Muscle of back (tissue), 3 donors: ENCODE measurements at regions not wholly inside any gene's neighbourhood (a gene's known extent, or its start where the extent isn't known, plus 50 kb on each side); places are given as distances from the start of the nearest gene placed in this dataset.
"Not testable (repeated sequence)": the region's sequence is repeated elsewhere in the genome, so short reads cannot be mapped to it uniquely, and the experiment has no call there.

Experiments used
- DNase-seq, 3 donors: peaks; one replicate each; pipeline versions ENCODE4 v3.0.0 to v3.0.0-alpha.2; 2013

DNA sequence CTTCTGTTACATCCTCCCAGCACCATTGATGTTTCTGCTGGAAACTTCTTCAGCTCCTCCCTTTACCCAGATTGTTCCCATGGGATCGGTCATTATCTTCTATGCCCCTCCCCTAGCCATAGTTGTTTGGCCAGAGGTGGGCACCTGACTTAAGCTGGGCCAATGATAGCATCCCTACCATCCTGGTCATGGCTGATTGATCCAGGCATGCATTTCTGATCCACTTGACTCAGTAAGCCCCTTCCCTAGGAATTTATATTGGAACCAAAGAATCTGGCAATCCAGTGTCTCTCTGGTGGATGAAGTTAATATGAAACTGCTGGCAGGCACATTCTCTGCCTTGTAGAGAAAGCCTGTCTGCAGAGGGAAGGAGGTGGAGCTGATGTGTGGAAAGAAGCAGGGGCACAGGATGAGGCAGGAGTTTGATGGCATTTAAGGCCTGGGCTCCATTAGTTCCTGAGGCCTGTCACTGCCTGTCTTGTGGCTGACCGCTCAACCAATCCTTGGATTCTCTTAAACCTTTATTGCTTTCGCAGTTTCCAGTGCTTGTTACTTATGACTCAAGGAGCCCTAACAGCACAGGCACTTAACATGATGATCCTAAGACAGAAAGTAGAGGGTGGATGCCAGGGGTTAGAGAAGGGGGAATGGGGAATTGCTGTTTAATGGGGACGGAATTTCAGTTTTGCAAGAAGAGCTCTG lies 152.4 kb downstream of the ABCC12 start:
- peak; percentile 2 to 42 (median 28) for DNase-seq

DNA sequence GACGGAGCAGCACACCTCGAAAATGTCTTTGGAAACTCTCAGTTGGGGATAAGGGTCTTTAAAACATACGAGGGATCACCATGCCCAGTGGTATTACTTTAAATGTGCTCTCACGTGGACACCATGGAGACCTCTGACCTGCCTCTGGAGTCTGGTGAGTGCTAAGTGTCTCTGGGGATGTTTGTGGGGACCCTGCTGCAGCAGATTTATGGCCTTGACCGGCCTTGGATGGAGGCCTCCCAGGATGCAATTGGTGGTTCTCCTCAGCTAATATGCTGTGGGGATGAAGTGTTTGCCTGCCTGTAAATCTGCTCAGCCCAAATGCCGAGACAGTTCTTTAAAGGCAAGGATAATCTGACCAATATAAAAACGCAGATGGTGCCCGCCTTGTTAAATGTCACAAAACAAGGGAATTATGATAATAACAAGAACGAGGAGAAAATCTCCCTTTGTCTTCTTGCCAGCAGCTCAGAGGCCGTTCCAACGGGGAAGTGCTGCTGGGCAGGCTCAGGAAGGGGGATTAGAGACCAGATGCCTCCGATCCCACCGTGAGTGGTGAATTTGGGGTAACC lies 154.4 kb downstream of the ABCC12 start:
- DNase-seq: no peak

- DNase-seq: no peak
These were observed 155.2 kb downstream of the ABCC12 start for GRCh38 chr16:48000622-48001021.

GRCh38 chr16:47999595-47999994 lies 156.2 kb downstream of the ABCC12 start:
- no peak for DNase-seq

DNA sequence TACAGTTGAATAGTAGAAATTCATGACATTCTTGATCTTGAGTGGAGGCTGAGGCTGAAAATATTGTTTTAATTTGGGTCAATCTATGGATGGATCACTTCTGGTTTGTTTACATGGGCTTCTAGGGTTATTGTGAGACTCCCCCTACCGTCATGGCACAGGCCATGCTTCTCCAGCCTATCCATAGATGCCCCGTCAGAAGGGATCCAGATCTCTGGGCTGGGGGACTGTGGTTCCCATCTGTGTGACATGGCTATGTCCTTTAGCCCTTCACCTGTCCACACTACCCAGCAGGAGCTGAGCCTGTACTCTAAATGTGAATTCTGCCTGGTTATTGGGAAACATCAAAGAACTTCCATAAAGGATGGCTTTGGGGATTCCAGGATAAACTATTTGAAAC lies 160.4 kb downstream of the ABCC12 start:
- no peak for DNase-seq

GRCh38 chr16:47991491-47991890 lies 164.3 kb downstream of the ABCC12 start:
- DNase-seq: no peak

GRCh38 chr16:47990676-47991075 lies 165.1 kb downstream of the ABCC12 start:
- DNase-seq: no peak

GRCh38 chr16:47987136-47987535 lies 168.7 kb downstream of the ABCC12 start:
- no peak for DNase-seq

- DNase-seq: no peak
These were observed 169.8 kb downstream of the ABCC12 start for GRCh38 chr16:47986031-47986430.

GRCh38 chr16:47984669-47985068 lies 171.1 kb downstream of the ABCC12 start:
- no peak for DNase-seq

GRCh38 chr16:47983999-47984580 lies 171.7 kb downstream of the ABCC12 start:
- DNase-seq: no peak

GRCh38 chr16:47980212-47980611 lies 175.6 kb downstream of the ABCC12 start:
- no peak for DNase-seq

DNA sequence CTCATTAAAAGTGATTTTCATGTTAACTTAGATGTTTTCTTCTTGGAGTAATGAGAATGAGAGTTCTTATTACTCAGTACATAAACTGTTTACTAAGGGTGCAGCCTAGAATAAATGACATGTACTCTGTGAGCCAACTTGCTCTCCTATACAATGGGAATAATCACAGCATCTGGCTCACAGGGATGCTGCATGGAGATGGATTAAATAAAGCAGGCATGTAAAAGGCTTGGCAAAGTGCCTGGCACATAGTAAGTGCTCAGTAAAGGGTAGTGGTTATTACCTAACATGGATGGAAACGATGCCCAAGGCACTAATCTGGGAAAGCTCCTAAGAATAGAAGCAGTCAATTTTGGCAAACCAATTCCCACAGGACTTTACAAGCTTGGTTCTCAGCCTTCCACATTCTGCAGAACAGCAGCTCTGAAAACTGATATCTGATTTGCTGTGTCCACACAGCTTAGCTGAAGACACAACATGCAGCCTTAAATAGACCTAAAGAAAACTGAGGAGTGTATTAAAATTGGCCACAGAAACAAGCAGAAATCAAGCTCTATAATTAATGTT lies 176.1 kb downstream of the ABCC12 start:
- no peak for DNase-seq

DNA sequence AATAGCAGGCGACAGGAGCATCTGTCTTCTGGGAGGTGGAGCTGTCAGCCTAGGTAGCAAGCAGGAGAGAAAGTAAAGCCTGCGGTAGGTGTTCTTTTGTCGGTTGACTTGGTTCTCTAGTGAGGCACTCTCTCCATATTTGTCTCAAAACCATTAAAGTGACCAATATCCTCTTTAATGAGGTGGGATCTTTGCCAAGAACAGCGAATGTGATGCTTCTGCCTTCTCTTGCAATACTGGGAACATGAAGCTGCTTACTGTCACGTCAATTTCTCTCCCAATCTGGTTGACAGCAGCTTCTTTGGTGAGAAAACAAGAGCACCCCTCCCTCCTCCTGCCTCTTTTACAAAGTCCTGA lies 176.7 kb downstream of the ABCC12 start:
- peak in 1 of 3 donors; percentile 5 for DNase-seq

DNA sequence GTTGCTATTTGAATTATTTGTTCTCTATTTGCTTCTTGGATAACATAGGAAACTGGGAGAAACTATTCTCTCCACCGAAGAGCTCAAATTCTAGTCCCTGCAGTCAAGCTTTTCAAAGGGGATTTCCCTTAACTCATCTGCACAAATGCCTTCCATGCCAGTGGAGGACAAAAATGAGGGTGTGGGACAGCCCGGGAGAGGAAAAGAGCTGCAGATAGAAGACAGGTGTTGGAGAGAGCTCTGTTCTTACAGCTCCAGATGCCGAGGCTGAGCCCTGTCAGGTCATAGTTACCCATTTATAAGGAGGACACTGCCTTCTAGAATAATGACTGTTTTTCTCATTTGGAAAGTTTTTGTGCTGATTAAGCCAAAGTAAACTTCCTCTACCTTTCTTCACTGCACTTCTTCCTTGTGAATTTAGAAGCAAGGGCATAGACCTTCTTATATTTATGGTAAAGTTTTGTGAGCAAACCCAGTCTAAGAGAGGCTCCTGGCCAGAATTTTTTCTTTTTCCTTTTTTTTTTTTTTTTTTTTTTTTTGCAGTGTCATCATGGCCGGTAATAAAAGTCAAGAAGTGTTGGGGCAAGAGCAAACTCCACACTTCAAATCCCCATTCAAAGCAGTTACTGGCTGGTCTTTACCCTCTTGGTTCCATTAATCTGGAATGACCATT lies 177.2 kb downstream of the ABCC12 start:
- no peak for DNase-seq

DNA sequence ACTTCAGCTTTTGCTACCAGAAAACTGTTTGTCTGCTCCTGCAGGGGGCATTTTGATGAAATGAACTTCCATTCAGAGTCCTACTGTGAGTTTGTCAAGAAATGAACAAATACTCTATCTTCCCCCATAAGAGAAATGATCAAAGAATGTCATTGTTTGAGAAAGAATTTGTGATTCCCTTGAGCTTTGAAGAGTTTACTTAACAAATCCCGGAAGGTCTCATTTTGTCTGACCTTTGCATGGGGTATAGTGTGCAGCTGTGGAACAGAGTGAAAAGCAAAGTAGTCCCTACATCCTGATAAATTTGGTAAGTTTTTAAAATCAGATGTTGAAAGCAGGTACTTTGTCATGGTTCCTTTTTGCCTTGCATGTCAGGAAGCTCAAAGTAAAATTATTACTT lies 178.0 kb downstream of the ABCC12 start:
- DNase-seq: no peak

DNA sequence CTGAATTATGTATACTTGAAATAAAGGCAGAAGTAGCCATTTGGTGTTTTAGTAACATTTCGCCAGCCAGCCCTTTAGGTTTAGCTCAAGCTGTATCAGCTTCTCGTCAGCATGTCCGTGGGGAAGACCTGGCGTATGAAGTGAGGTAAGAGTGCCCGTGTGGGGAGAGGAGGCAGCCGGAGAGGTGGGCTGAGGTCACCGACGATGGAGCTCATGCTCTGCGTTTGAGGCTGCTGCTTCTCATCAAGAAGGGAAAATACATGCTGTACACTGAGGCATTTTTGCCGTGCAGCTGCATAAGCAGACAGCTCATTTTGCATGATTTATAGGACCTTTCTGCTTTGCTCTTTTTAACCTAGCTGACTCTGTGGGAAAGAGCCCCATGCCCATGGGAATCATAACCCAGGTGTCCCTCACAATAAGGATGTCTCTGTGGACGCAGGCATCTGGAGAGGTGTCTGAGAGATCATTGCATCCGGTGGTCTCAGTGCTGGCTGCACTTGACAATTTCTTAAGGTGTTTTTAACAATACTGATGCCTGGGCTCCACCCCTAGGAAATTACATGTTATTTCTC lies 179.1 kb downstream of the ABCC12 start:
- DNase-seq: no peak

DNA sequence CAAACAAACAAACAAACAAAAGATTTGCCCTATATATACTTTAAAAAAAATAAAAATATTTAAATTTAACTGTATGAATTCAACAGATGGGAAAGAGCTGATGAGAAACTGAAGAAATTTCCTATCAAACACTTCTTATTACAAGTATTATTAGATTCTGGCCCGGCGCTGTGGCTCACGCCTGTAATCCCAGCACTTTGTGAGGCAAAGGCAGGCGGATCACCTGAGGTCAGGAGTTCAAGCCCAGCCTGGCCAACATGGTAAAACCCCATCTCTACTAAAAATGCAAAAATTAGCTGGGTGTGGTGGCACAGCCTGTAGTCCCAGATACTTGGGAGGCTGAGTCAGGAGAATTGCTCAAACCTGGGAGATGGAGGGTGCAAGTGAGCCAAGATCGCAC lies 180.8 kb downstream of the ABCC12 start:
- DNase-seq: not testable (repeated sequence)

DNA sequence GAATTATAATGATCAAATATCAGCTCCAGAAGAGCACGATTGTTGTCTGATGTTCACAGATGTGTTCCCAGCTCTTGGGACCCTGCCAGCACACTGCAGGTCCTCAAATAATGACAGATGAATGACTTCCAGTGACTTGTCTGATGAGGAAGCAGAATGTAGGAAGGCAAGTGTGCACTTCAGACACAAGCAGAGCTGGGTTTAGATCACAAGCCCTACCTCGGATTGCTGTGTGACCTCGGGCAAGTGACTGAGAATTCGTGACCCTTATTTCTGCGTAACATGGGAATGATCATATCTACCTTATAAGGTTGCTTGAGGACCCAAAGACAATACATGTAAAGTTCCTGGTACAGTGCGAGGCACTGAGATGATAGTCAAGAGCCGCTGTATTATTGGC lies 182.2 kb downstream of the ABCC12 start:
- no peak for DNase-seq

DNA sequence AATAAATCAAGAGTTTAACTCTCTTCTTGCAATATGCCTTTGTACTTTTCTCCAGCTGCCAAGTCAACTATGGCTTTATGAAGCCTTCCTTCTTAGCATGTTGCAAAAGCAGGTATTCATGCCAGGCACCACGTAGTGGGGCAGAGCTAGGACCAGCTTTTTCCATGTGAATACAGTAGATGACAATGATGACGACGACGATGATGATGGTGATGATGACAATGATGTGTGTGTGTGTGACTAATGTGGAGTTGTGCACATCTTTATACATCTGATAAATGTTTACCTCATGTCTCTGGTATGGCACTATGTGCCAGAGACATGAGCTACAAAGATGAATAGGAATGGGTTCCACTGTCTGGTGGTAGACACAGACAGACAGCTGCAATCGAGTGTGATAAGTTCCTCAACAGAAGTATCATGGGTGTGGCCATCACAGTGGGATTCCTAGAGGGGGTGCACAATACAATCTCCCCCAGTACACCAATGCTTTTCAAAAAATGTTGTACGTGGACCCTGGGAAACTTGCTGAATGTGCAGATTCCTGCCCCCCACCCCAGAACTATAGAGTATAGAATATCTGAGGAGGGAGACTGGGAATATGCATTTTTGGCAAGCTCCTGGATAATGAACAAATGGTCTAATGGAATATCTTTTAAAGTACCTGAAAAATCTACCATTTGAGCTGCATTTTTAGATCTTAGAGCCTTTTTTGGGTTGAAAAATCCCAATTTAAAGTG lies 183.4 kb downstream of the ABCC12 start:
- no peak for DNase-seq

- no peak for DNase-seq
These were observed 184.6 kb downstream of the ABCC12 start for GRCh38 chr16:47971225-47971624.
